ENCODE measurements at regions not wholly inside any gene's neighbourhood (a gene's known extent, or its start where the extent isn't known, plus 50 kb on each side); places are given as distances from the start of the nearest gene placed in this dataset.
"Not testable (repeated sequence)": the region's sequence is repeated elsewhere in the genome, so short reads cannot be mapped to it uniquely, and the experiment has no call there.

GRCh38 chr5:52073993-52074689 is 690.9 kb downstream of the ISL1 start:
- intact Hi-C loops (cut with DNase I), result no loop called here
- 77 to 83% methylated on average over 5 of the region's 5 CpGs for WGBS, 2 donors
- no peak for TF ChIP-seq CTCF (IDR thresholded peaks at IDR 0.05)
- no peak for TF ChIP-seq POLR2A (IDR thresholded peaks at IDR 0.05)

GRCh38 chr5:52077941-52078815 is 694.9 kb downstream of the ISL1 start:
- DNase-seq, result no peak
- TF ChIP-seq CTCF (IDR thresholded peaks at IDR 0.05) (no peak), POLR2A (IDR thresholded peaks at IDR 0.05) (no peak)
- Histone ChIP-seq H3K4me1 (no peaks in the 10 kb centered on the region), H3K27me3 (no peaks in the 10 kb centered on the region), H3K36me3 (no peaks in the 10 kb centered on the region), H3K27ac (no peak overlapping the region), H3K9me3 (no peaks in the 10 kb centered on the region), H3K4me3 (replicated peaks in 1 of 3) (no peak overlapping the region)
- intact Hi-C loops (cut with DNase I), result no loop called here
- WGBS, 2 donors, result 58 to 72% methylated on average over 5 of the region's 5 CpGs

More at GRCh38 chr5:52073993-52074689, 690.9 kb downstream of the ISL1 start:
- Histone ChIP-seq H3K9me3 (no peaks in the 10 kb centered on the region), H3K4me3 (replicated peaks in 1 of 3) (no peak overlapping the region), H3K36me3 (no peaks in the 10 kb centered on the region), H3K27ac (no peak overlapping the region), H3K4me1 (no peaks in the 10 kb centered on the region), H3K27me3 (no peaks in the 10 kb centered on the region)
- DNase-seq, result no peak

GRCh38 chr5:52102311-52102710 is 685.4 kb upstream of the ITGA1 start:
- intact Hi-C loops (cut with DNase I); H3K4me1 ChIP-seq; DNase-seq; H3K27ac ChIP-seq; H3K27me3 ChIP-seq; H3K36me3 ChIP-seq; H3K9me3 ChIP-seq; H3K4me3 ChIP-seq (replicated peaks in 1 of 3): not testable (repeated sequence)
- WGBS, 2 donors, result 86 to 89% methylated on average over 5 of the region's 5 CpGs

- intact Hi-C loops (cut with DNase I), result no loop called here
- H3K4me1 ChIP-seq, result no peaks in the 10 kb centered on the region
- DNase-seq, result no peak
- WGBS, 2 donors, result 70 to 79% methylated on average over 4 of the region's 4 CpGs
- H3K27ac ChIP-seq, result no peak overlapping the region
- H3K9me3 ChIP-seq, result no peaks in the 10 kb centered on the region
- H3K27me3 ChIP-seq, result no peaks in the 10 kb centered on the region
- no peaks in the 10 kb centered on the region for H3K36me3 ChIP-seq
- no peak for TF ChIP-seq POLR2A (IDR thresholded peaks at IDR 0.05)
- no peak for TF ChIP-seq CTCF (IDR thresholded peaks at IDR 0.05)
- H3K4me3 ChIP-seq (replicated peaks in 1 of 3), result no peak overlapping the region
Observed at GRCh38 chr5:52107210-52107905, 680.4 kb upstream of the ITGA1 start.

GRCh38 chr5:52119768-52120167 is 667.9 kb upstream of the ITGA1 start:
- no peak overlapping the region for H3K4me3 ChIP-seq (replicated peaks in 1 of 3)
- WGBS, 2 donors, result 23 to 26% methylated on average over 1 of the region's 1 CpG
- no peak for TF ChIP-seq POLR2A (IDR thresholded peaks at IDR 0.05)
- TF ChIP-seq CTCF (IDR thresholded peaks at IDR 0.05), result no peak
- no peaks in the 10 kb centered on the region for H3K27me3 ChIP-seq
- H3K27ac ChIP-seq, result no peak overlapping the region
- intact Hi-C loops (cut with DNase I), result no loop called here
- no peak for DNase-seq
- no peaks in the 10 kb centered on the region for H3K4me1 ChIP-seq
- H3K9me3 ChIP-seq, result no peaks in the 10 kb centered on the region
- H3K36me3 ChIP-seq, result no peaks in the 10 kb centered on the region

Measured in thyroid gland (tissue), 4 donors.